ENCODE measurements at regions not wholly inside any gene's neighbourhood (a gene's known extent, or its start where the extent isn't known, plus 50 kb on each side); places are given as distances from the start of the nearest gene placed in this dataset.
A peak's percentile ranks its signal among the peaks of the same experiment; 100 is the strongest.

- DNase-seq, result no peak
Observed at GRCh38 chr14:53510281-53510912, 357.3 kb upstream of the DDHD1 start.

DNA sequence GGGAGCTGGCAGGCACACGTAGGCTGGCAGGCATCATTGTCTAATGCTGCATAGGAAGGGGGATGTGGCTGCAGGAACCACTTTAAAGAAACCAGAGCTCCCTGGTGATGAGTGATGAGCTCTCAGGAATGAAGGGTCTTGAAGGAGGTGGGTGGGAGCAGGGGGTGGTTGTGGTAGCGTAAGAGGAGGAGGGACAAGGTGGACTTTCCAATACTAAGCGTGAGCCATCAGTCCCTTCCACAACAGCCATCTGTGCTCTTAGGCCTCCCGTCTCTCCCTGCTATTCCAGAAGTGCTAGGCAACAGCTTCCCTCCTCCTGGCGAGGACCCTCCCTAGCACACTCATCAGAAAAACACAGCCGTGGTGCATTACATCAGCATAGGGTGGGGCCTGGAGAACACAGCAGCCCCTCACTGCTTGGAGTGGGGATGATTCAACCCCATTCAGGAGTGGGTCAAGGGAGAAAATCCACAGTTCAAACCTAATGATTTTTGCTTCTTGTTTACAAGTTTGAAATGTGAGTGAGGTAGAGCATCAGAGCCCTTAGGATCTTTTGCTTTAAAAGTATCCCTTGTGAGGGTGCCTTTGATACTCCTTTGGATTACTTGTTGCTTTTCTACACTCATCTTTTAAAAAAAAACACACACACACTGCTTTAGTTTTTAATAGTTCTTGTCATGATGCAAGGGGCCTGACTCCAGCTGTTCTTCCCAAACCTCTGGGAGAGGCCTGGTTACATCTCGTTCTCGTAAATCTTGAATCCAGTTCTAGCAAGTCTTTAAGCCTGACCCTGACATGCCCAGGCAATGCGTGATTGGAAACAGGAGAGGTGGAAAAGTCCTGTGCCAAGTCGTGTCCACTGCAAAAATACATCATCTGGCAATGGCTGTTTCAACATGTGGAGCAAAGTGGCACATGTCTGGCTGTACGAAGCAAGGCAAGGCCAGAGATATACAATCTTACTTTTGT is 356.4 kb upstream of the DDHD1 start:
- no peak for DNase-seq

DNA sequence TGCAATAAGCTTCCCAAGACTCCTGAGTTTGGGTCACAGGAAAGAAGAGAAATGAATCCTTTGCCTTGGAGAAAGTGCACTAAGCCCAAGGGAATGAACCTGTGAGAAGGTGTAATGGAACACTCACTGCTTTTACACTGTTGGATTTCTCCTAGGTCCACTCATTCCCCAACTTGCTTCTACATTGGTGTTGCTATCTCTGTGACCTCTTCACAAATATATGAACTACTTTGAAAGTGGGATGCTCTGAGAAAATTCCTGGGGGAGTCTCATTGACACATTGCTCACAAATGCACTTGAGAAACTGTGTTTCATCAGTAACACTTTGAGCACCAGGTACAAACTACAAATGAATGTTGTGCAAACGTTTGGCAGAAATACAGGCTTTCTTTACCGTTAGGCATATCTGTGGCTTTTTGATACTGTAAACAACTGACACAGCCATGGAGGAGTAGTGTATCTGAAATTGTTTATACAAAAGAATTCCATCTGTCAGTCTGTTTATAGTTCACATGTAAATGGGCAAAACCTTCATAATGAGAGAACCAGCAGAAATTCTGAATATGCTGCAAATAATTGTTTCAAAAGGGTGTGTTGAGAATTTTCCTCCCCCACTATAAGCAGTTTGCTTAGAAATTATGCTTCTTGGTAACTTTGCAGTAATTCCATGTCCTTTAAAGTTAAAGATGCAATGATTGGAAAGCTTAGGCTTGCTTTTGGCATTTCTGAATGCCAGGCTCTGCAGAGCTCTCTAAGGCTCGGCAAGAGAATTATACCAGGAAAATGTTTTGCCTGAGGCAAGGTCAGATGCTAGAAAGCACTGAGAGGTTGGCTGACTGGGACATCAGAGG is 348.5 kb upstream of the DDHD1 start:
- DNase-seq, result no peak

DNA sequence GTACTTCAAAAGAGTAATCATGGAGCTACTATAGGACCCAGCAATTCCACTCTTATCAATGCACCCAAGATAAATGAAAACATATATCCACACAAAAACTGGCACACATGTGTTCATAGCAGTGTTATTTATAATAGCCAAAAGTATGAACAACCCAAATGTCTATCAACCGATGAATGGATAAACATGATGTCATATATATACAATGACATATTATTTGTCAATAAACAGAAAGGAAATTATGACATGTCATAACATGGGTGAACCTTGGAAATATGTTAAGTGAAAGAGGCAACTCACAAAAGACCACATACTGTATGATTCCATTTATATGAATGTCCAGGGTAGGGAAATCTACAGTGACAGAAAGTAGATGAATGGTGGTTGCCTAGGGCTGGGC is 347.1 kb upstream of the DDHD1 start:
- no peak for DNase-seq

DNA sequence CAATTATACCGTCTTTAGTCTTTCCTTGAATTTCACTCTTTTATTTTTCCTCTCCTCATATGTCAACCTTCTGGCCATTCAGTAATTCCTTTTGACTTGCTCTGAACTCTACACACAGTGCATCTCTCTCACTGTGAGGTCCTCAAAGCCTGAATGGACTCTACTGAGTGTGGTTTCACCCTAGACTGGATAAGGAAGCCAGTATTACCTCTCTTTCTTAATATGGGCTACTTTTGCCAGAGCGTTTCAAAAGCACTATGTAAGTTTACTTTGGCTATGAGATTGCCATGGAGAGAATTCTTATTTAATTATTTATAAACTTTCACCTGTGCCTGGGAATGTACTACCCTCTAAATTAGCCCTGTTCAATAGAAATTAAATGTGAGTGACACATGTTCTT is 343.5 kb upstream of the DDHD1 start:
- no peak for DNase-seq

- no peak for DNase-seq
Observed at GRCh38 chr14:53495846-53496343, 342.8 kb upstream of the DDHD1 start.

- DNase-seq, result no peak
Observed at GRCh38 chr14:53494587-53494986, 341.5 kb upstream of the DDHD1 start.

- peak; percentile 77 for DNase-seq
Observed at GRCh38 chr14:53493860-53494259, 340.7 kb upstream of the DDHD1 start.

GRCh38 chr14:53493320-53493719 is 340.2 kb upstream of the DDHD1 start:
- no peak for DNase-seq

DNA sequence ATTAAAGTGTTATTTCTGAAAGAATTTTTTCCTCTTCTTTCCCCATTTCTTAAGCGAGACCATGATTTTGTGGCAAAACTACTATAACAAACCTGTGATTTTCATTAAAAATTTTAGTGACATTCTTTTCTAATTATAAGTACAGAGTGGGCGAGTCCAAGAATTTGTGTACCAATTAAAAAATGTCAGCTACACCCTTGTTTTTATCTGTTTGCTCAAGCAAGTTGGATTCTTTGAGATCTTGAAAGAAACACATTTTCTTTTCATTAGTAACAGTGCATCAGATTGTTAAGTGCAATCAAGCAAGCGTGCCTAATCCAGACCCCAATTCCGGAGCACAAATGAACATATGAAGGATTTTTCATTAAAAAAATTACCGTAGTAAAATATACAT is 338.8 kb upstream of the DDHD1 start:
- no peak for DNase-seq

DNA sequence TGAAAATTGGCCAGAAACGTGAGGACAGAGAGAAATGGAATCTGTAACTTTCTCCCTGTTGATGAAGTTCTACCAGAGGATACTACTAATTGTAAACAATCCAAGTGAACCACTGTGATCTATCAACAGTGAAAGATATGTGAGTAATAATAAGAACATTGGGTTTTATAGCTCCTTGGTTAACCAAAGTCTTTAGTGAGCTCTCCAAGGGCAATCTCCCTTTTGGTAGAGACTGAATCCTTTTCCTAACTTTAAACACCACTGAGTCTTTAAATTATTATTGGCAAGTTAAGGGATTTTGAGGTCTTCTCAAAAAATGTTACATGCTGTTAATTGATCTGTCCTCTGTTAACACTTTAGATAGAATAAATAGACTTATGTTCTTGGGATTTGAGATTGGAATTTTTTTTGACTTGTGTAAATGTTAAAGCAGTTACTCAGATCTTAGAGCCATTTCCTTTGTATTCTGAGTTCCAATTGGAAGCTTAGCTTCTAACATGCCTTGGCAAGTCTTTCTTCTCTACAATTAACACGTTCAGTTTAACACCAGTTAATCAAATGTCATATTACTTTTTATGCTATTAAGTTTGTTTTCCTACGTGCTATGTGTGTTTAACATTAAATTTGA is 338.2 kb upstream of the DDHD1 start:
- DNase-seq, result no peak

DNA sequence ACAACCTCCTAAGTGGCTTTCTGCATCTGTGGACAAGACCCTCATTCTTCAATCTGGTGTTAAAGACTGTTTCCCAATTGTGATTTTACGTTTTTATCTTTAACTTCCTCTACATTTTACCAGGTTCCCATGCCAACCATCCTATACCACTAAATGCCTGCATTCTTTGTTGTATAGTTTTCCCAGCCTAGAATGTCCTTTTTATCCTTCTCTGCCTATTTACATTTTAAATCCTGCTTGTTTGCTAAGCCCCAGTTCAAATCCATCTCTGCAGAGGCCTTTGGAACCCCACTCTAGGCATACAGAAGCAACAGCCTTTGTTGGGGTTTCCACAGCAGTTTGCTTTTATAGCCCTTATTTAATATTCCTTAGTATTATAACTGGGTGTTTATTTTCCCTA is 325.1 kb upstream of the DDHD1 start:
- DNase-seq, result no peak

DNA sequence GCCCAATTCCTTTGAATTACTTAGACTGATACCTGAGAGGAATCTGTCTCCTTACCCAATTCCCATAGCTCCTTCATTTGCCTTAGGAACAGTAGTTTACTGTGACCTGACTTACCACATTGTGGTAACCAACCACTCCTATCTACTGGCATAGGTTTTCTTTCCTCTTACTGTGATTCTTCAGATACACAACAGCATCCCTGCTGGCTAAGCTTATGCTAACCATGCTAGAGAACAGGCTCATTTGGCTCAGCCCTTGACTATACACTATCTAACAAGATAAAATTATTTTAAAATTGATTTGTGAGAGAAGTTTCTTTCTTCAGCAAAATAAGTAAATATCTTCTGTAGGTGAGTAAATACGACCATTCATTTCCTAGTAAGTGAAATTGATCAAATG is 320.4 kb upstream of the DDHD1 start:
- no peak for DNase-seq

- DNase-seq, result no peak
Observed at GRCh38 chr14:53472306-53472705, 319.2 kb upstream of the DDHD1 start.

GRCh38 chr14:53470351-53471043 is 317.4 kb upstream of the DDHD1 start:
- no peak for DNase-seq

GRCh38 chr14:53468876-53469275 is 315.8 kb upstream of the DDHD1 start:
- DNase-seq, result no peak

DNA sequence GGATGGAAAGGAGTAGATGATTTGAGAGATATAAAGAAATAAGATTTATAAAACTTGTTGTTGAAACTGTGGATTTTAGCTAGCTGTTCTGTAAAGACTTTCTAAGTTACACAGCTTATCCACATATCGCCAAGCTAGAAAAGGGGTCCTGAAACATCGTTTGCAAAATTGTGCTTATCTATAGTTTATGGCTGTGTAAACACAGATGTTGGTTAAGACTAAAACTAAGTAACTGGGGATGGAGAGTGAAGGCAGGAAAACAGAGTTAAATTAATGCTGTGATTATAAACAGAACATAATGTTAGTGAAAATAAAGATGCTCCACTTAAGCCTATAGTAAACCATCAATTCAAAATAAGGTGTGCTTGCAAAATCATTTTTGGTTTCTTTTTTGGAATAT is 311.3 kb upstream of the DDHD1 start:
- DNase-seq, result no peak

- DNase-seq, result no peak
Observed at GRCh38 chr14:53462931-53463778, 310.0 kb upstream of the DDHD1 start.

- DNase-seq, result no peak
Observed at GRCh38 chr14:53461858-53462257, 308.7 kb upstream of the DDHD1 start.

GRCh38 chr14:53460544-53460943 is 307.4 kb upstream of the DDHD1 start:
- DNase-seq, result no peak

- DNase-seq, result no peak
Observed at GRCh38 chr14:53458368-53458814, 305.3 kb upstream of the DDHD1 start.

Measured in NCI-H1417 treated with DMSO at 0.1 percent for 48 hours (cell line).